ENCODE measurements at regions not wholly inside any gene's neighbourhood (a gene's known extent, or its start where the extent isn't known, plus 50 kb on each side); places are given as distances from the start of the nearest gene placed in this dataset.

DNA sequence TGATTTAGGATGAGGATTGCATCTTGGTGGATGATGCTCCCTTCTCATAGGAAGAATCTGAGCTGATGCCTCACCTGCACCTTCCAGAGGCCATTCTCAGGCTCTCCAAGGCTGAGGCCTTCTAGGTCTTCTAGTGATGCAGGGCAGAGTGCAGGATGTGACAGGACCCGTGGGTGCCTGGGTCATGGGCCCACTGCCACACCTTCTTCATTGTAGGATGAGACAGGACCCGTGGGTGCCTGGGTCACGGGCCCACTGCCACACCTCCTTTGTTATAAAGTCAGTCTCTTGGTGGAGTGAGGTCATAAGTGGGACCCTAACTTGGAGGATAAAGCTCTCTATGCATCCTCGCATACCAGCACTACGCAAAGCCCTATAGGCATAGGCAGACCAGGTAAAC, 109.9 kb upstream of the TCERG1L start:
- H3K4me3 ChIP-seq (ENCODE audit: low read depth, poor library complexity, severe bottlenecking) = no peak overlapping the region
- no peak for TF ChIP-seq POLR2A (IDR thresholded peaks at IDR 0.05)
- TF ChIP-seq, protein P1, sequence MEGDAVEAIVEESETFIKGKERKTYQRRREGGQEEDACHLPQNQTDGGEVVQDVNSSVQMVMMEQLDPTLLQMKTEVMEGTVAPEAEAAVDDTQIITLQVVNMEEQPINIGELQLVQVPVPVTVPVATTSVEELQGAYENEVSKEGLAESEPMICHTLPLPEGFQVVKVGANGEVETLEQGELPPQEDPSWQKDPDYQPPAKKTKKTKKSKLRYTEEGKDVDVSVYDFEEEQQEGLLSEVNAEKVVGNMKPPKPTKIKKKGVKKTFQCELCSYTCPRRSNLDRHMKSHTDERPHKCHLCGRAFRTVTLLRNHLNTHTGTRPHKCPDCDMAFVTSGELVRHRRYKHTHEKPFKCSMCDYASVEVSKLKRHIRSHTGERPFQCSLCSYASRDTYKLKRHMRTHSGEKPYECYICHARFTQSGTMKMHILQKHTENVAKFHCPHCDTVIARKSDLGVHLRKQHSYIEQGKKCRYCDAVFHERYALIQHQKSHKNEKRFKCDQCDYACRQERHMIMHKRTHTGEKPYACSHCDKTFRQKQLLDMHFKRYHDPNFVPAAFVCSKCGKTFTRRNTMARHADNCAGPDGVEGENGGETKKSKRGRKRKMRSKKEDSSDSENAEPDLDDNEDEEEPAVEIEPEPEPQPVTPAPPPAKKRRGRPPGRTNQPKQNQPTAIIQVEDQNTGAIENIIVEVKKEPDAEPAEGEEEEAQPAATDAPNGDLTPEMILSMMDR (IDR thresholded peaks at IDR 0.05) = no peak
- no peak for DNase-seq (ENCODE audit: low spot score in 2 of 2)
- WGBS, 2 donors = 78 to 84% methylated on average over 5 of the region's 5 CpGs
- intact Hi-C loops (cut with DNase I; ENCODE audit: low total_unique reads) = no loop called here

DNA sequence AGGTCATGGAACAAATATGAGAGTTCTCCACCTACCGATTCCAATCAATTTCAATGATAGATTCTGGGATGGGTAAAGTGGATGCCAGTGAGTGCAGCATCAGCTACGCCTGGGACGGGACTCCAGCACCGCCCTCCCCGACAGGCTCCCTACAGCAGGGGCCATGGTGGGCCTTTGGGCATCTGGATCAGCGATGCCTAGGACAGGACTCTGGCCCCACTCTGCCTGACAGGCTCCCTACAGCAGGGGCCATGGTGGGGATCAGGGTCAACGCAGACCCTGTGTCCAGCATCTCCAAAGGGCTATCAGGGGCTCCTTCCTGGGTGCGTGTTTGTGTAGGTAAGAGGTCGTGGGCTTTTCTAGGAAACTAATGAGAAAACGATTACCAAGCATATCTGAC, 111.2 kb upstream of the TCERG1L start:
- intact Hi-C loops (cut with DNase I; ENCODE audit: low total_unique reads) = no loop called here
- 90 to 94% methylated on average over 10 of the region's 10 CpGs for WGBS, 2 donors

DNA sequence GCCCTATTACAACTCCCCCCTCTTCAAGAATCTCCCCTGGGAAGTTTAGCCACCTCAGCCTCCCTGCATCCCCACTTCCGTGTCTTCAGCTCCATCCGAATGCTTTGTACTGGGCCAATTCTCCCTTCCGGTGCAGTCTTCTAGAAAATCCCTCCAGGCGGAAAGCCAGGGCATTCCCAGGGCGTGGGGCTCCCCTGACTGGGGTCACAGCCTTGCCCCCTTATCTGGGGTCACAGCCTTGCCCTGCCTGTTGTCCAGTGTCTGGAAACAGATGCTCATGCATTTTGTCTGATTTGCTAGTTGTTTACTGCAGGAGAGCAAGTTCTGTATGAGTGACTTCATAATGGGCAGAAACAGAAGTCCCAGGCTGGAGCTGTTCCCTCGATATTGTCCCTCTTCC, 112.5 kb upstream of the TCERG1L start:
- TF ChIP-seq, protein P1 (IDR thresholded peaks at IDR 0.05) = no peak
- TF ChIP-seq POLR2A (IDR thresholded peaks at IDR 0.05) = no peak
- intact Hi-C loops (cut with DNase I; ENCODE audit: low total_unique reads) = no loop called here
- 55 to 60% methylated on average over 6 of the region's 6 CpGs for WGBS, 2 donors
- no peak for DNase-seq (ENCODE audit: low spot score in 2 of 2)
- no peak overlapping the region for H3K4me3 ChIP-seq (ENCODE audit: low read depth, poor library complexity, severe bottlenecking)

More for the DNA sequence above, 111.2 kb upstream of the TCERG1L start:
- no peak for TF ChIP-seq POLR2A (IDR thresholded peaks at IDR 0.05)
- TF ChIP-seq, protein P1 (IDR thresholded peaks at IDR 0.05) = no peak
- DNase-seq (ENCODE audit: low spot score in 2 of 2) = no peak
- H3K4me3 ChIP-seq (ENCODE audit: low read depth, poor library complexity, severe bottlenecking) = no peak overlapping the region

DNA sequence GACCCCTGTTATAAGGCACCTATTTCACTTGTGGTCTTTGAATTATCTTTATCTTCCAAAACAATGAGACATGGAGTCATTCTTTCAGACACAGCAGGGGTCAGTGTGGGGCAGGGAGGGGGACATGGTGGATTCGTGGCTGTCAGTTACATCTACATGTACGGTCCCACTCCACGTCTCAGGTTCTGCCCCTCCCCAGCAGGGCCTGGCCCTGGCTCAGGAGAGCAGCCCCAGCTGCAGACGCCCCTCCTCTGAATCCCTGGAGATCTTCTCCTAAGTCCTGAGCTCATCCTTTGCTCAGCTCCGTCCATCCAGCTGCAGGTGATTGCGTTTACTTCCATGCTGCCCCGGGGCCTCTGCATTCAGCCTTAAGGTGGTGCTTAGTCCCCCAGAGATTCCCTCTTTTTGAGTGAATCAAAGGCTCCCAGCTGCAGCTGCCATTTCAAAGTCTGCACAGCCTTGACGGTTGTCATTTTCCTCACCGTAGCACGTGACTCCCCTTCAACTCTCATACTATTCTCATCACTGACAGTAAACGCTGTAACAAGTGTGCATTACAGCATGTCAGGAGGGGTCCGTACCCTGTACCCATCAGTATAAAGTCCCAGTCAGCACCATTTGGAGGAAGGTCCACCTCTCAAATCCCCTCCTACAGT, 113.4 kb upstream of the TCERG1L start:
- no peak for DNase-seq (ENCODE audit: low spot score in 2 of 2)
- WGBS, 2 donors = 84 to 91% methylated on average over 12 of the region's 12 CpGs
- no peak overlapping the region for H3K4me3 ChIP-seq (ENCODE audit: low read depth, poor library complexity, severe bottlenecking)
- no peak for TF ChIP-seq POLR2A (IDR thresholded peaks at IDR 0.05)
- TF ChIP-seq, protein P1 (IDR thresholded peaks at IDR 0.05) = no peak
- intact Hi-C loops (cut with DNase I; ENCODE audit: low total_unique reads) = no loop called here

DNA sequence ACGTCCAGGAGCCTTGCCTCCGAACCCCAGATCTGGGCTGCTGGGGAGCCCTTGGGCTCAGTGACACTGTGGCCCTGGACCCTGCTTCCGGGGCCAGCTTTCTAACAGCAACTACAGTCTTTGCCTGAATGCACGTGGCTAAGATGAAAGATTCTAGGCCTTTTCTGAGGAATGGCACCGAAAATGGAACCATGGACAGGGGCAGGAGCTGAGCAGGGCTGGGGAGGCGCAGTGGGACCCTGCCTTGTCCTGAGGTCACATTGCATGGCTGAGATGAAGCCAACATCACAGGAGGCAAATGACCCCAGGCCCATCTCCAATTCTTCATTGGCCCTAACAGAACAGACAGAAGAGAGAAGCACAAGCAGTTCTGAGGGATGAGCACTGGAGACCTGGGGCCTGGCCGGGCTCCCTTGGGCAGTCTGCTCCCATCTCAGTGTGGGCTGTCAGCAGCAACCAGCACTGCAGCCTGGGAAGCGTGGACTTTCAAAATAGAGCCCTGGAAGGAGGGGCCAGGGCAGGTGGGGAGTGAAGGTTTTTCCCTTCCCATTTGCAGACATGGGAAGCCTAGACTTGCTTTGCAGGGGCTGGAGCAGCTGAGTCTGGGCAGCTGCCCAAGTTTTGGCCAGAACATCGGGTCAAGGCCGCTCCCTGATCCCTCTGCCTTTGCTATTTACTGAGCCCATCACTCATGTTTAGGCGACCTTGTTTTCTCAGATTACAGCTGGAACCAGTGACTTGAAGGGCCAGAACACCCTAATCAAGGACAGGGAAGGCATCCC, 114.4 kb upstream of the TCERG1L start:
- 75 to 85% methylated on average over 11 of the region's 11 CpGs for WGBS, 2 donors
- DNase-seq (ENCODE audit: low spot score in 2 of 2) = no peak
- intact Hi-C loops (cut with DNase I; ENCODE audit: low total_unique reads) = no loop called here
- no peak overlapping the region for H3K4me3 ChIP-seq (ENCODE audit: low read depth, poor library complexity, severe bottlenecking)
- TF ChIP-seq, protein P1 (IDR thresholded peaks at IDR 0.05) = no peak
- TF ChIP-seq POLR2A (IDR thresholded peaks at IDR 0.05) = no peak
